ENCODE measurements at regions not wholly inside any gene's neighbourhood (a gene's known extent, or its start where the extent isn't known, plus 50 kb on each side); places are given as distances from the start of the nearest gene placed in this dataset.
"Not testable (repeated sequence)": the region's sequence is repeated elsewhere in the genome, so short reads cannot be mapped to it uniquely, and the experiment has no call there.

DNA sequence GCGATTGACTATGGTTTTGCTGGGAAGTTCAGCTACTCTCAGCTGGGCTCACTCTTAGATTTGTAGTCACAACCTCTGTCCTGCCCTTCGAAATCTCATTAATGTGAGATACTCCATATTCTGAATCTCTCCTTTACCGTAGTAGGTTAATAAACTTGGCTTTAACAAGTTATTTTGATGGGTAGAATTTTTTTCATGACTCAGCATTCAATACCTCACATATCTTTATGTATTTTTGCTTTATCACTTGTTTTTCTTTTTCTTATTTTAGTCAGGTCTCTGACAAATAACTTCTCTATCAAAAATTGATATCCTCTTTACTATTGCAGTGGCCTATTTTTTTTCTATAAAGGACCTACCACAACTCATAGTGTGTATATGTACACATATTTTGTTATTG, 855.2 kb upstream of the ADGRB3 start:
- ChIA-PET CTCF (no interaction called here), POLR2A (no interaction called here)
- Mint-ChIP-seq H3K4me1 (no peaks in the 10 kb centered on the region), H3K36me3 (ENCODE audit: low read depth) (no peaks in the 10 kb centered on the region), H3K27me3 (no peaks in the 10 kb centered on the region), H3K27ac (no peak overlapping the region), H3K9me3 (peaks cover 4% of the 10 kb centered on the region), H3K4me3 (no peak overlapping the region)
- intact Hi-C loops (cut with micrococcal nuclease) = no loop called here
- no peak for DNase-seq
- TF ChIP-seq, protein P1, sequence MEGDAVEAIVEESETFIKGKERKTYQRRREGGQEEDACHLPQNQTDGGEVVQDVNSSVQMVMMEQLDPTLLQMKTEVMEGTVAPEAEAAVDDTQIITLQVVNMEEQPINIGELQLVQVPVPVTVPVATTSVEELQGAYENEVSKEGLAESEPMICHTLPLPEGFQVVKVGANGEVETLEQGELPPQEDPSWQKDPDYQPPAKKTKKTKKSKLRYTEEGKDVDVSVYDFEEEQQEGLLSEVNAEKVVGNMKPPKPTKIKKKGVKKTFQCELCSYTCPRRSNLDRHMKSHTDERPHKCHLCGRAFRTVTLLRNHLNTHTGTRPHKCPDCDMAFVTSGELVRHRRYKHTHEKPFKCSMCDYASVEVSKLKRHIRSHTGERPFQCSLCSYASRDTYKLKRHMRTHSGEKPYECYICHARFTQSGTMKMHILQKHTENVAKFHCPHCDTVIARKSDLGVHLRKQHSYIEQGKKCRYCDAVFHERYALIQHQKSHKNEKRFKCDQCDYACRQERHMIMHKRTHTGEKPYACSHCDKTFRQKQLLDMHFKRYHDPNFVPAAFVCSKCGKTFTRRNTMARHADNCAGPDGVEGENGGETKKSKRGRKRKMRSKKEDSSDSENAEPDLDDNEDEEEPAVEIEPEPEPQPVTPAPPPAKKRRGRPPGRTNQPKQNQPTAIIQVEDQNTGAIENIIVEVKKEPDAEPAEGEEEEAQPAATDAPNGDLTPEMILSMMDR (IDR thresholded peaks at IDR 0.05) = no peak
- ATAC-seq (ENCODE audit: low read depth) = no peak

DNA sequence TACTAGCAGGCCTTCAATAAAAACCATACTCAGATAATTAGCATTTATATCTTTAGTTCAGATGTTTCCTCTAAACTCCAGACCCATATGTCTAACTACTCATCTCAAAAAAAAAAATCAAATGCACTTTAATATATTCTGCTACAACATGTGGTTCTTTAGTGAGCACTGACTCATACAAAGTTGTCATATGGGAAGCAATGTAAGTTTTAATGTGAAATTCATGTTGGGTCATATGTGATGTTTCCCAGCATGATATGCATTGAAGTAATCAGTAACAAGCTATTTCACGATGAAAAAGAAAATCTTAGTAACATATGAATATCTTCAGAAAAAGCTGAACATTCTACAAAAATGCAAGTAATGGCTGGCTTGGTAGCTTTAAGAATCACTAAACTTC, 859.7 kb upstream of the ADGRB3 start:
- TF ChIP-seq, protein P1 (IDR thresholded peaks at IDR 0.05) = no peak
- H3K4me3 Mint-ChIP-seq = no peak overlapping the region
- no peak for ATAC-seq (ENCODE audit: low read depth)
- no peak for DNase-seq
- H3K27ac Mint-ChIP-seq = no peak overlapping the region
- H3K27me3 Mint-ChIP-seq = no peaks in the 10 kb centered on the region
- ChIA-PET CTCF (no interaction called here), POLR2A (no interaction called here)
- intact Hi-C loops (cut with micrococcal nuclease) = no loop called here
- peaks cover 2% of the 10 kb centered on the region for H3K9me3 Mint-ChIP-seq
- no peaks in the 10 kb centered on the region for H3K4me1 Mint-ChIP-seq
- no peaks in the 10 kb centered on the region for H3K36me3 Mint-ChIP-seq (ENCODE audit: low read depth)

DNA sequence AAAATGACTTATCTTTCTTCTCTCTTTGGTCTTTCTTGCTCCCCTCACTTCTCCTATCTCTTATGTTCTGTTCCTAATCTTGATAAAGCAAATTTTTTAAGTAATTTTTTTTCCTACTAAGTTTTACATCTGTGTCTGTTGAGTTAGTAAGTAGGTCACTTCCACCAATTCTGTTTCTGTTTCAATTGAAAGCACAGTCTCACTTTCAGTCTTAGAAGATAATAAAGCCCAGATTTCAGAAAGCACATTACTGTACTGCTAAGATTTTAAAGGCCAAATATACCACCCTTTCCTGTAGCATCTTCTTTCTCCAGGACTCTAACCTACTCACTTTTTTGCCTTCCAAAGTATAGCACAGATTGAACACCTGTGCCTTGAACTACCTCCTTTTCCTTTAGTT, 866.1 kb upstream of the ADGRB3 start:
- ChIA-PET CTCF (no interaction called here), POLR2A (no interaction called here)
- H3K27me3 Mint-ChIP-seq = no peaks in the 10 kb centered on the region
- H3K4me1 Mint-ChIP-seq = no peaks in the 10 kb centered on the region
- H3K9me3 Mint-ChIP-seq = peaks cover 8% of the 10 kb centered on the region
- no peak overlapping the region for H3K27ac Mint-ChIP-seq
- H3K4me3 Mint-ChIP-seq = no peak overlapping the region
- TF ChIP-seq, protein P1 (IDR thresholded peaks at IDR 0.05) = no peak
- H3K36me3 Mint-ChIP-seq (ENCODE audit: low read depth) = no peaks in the 10 kb centered on the region
- intact Hi-C loops (cut with micrococcal nuclease) = no loop called here
- ATAC-seq (ENCODE audit: low read depth) = no peak
- no peak for DNase-seq

DNA sequence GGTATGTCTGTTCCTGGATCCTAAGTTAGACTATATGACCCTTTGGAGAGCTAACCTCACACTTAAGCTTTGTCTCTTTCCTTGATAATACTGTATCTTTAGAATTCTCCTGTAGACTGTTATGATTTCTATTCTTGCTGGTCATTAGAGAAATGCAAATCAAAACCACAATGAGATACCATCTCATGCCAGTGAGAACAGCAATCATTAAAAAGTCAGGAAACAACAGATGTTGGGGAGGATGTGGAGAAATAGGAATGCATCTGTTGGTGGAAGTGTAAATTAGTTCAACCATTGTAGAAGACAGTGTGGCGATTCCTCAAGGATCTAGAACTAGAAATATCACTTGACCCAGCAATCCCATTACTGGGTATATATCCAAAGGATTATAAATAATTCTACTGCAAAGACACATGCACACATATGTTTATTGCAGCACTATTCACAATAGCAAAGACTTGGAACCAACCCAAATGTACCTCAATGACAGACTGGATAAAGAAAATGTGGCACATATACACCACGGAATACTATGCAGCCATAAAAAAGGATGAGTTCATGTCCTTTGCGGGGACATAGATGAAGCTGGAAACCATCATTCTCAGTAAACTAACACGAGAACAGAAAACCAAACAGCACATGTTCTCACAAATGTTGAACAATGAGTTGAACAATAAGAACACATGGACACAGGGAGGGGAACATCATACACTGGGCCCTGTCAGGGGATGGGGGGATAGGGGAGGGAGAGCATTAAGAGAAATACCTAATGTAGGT, 867.8 kb upstream of the ADGRB3 start:
- H3K4me1 Mint-ChIP-seq; ATAC-seq (ENCODE audit: low read depth); H3K9me3 Mint-ChIP-seq; H3K27ac Mint-ChIP-seq; CTCF ChIA-PET; H3K36me3 Mint-ChIP-seq (ENCODE audit: low read depth); DNase-seq; H3K4me3 Mint-ChIP-seq; POLR2A ChIA-PET; H3K27me3 Mint-ChIP-seq; intact Hi-C loops (cut with micrococcal nuclease): not testable (repeated sequence)

DNA sequence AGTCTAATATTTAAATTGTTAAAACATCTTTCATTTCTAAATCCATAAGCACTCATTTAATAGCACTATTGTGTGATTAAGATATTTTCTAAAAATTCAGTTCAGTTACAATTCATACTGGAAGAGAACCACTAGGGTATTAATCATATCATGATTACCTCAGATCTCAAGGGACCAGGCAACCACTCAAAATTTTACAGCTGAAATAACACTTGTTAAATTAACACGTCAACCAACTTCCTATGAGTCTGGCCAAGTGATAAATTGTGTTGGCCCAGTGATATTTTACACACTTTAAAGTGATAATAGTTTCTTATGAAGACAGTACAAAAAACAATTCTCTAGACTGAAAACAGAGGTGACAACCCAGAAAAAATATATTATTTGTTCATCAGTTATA, 869.0 kb upstream of the ADGRB3 start:
- Mint-ChIP-seq H3K27ac (no peak overlapping the region), H3K9me3 (peaks cover 14% of the 10 kb centered on the region), H3K27me3 (no peaks in the 10 kb centered on the region), H3K36me3 (ENCODE audit: low read depth) (no peaks in the 10 kb centered on the region), H3K4me3 (no peak overlapping the region), H3K4me1 (no peaks in the 10 kb centered on the region)
- ChIA-PET POLR2A (no interaction called here), CTCF (no interaction called here)
- TF ChIP-seq, protein P1 (IDR thresholded peaks at IDR 0.05) = no peak
- intact Hi-C loops (cut with micrococcal nuclease) = no loop called here
- ATAC-seq (ENCODE audit: low read depth) = no peak
- no peak for DNase-seq

DNA sequence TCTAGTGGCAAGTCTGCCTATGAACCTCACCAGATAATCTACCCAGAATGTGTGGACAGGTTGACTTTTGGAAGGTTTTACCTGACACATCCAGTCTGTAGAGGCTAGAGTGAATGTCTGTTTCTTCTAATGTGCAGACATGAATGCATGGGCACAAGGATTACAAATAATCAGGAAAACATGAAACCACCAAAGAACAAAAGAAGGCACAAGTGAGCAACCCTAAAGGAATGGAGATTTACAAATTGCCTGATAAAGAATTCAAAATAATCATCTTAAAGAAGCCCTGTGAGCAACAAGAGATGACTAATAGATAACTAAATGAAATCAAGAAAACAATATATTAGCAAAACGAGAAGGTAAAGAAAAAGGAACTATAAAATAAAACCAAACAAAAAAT, 876.1 kb upstream of the ADGRB3 start:
- intact Hi-C loops (cut with micrococcal nuclease) = no loop called here
- DNase-seq = no peak
- Mint-ChIP-seq H3K27ac (no peak overlapping the region), H3K9me3 (peaks cover 9% of the 10 kb centered on the region), H3K27me3 (no peaks in the 10 kb centered on the region), H3K4me3 (no peak overlapping the region), H3K36me3 (ENCODE audit: low read depth) (no peaks in the 10 kb centered on the region), H3K4me1 (no peaks in the 10 kb centered on the region)
- POLR2A ChIA-PET = no interaction called here
- TF ChIP-seq, protein P1 (IDR thresholded peaks at IDR 0.05) = no peak
- CTCF ChIA-PET = no interaction called here
- no peak for ATAC-seq (ENCODE audit: low read depth)

Measured in activated B cell treated with CpG ODN at 0.5 μM for 24 hours (primary cell).